T-helper 17 cell (primary cell): ENCODE measurements at regions not wholly inside any gene's neighbourhood (a gene's known extent, or its start where the extent isn't known, plus 50 kb on each side); places are given as distances from the start of the nearest gene placed in this dataset.

Experiments used
- ATAC-seq: fragments of 150-1000 bp; cut with Tn5 transposase; 2 replicates; pipeline ENCODE4 v1.10.0; 2021; ENCODE audit warnings: mild to moderate bottlenecking, moderate library complexity
- DNase-seq, 3 donors: peaks; one replicate each; pipeline versions ENCODE4 v3.0.0 to v3.0.0-alpha.2; 2020 to 2021
- H3K9me3 ChIP-seq: one replicate; pipeline ENCODE4 v1.7.0; 2013; ENCODE audit warnings: low read length, mild to moderate bottlenecking; ENCODE audit not compliant: control insufficient read depth, poor library complexity, severe bottlenecking
- H3K27ac Mint-ChIP-seq: one replicate; pipeline ENCODE4 v1.8.0; 2022; ENCODE audit warnings: mild to moderate bottlenecking, moderate library complexity, mixed read lengths
- H3K27me3 Mint-ChIP-seq: one replicate; pipeline ENCODE4 v1.8.0; 2022; ENCODE audit warnings: mixed read lengths
- H3K36me3 Mint-ChIP-seq: one replicate; pipeline ENCODE4 v1.8.0; 2022; ENCODE audit warnings: low read depth, mixed read lengths
- H3K4me1 Mint-ChIP-seq: one replicate; pipeline ENCODE4 v1.8.0; 2022; ENCODE audit warnings: mild to moderate bottlenecking, mixed read lengths
- H3K4me3 Mint-ChIP-seq: one replicate; pipeline ENCODE4 v1.8.0; 2022; ENCODE audit warnings: mild to moderate bottlenecking, moderate library complexity, mixed read lengths

- H3K4me3 Mint-ChIP-seq: no peak overlapping the region
- DNase-seq (no peak), ATAC-seq (no peak)
- no peak overlapping the region for H3K27ac Mint-ChIP-seq
- no peaks in the 10 kb centered on the region for H3K9me3 ChIP-seq
- H3K36me3 Mint-ChIP-seq: no peaks in the 10 kb centered on the region
- H3K27me3 Mint-ChIP-seq: peaks cover 4% of the 10 kb centered on the region
- H3K4me1 Mint-ChIP-seq: peaks cover 2% of the 10 kb centered on the region
Measured at GRCh38 chr14:34128665-34129064, 177.8 kb upstream of the EGLN3 start.

- Mint-ChIP-seq H3K27ac (no peak overlapping the region), H3K4me1 (peaks cover 4% of the 10 kb centered on the region), H3K36me3 (no peaks in the 10 kb centered on the region), H3K4me3 (no peak overlapping the region), H3K27me3 (no peaks in the 10 kb centered on the region)
- H3K9me3 ChIP-seq: no peaks in the 10 kb centered on the region
- ATAC-seq (no peak), DNase-seq (no peak)
Measured at GRCh38 chr14:34126586-34126985, 175.7 kb upstream of the EGLN3 start.

GRCh38 chr14:34124585-34124984, 173.7 kb upstream of the EGLN3 start:
- H3K4me3 Mint-ChIP-seq: no peak overlapping the region
- peaks cover 2% of the 10 kb centered on the region for H3K36me3 Mint-ChIP-seq
- ATAC-seq: no peak
- peaks cover 10% of the 10 kb centered on the region for H3K4me1 Mint-ChIP-seq
- no peak for DNase-seq
- no peaks in the 10 kb centered on the region for H3K9me3 ChIP-seq
- H3K27ac Mint-ChIP-seq: no peak overlapping the region
- H3K27me3 Mint-ChIP-seq: peaks cover 7% of the 10 kb centered on the region

- ATAC-seq (no peak), DNase-seq (no peak)
- Mint-ChIP-seq H3K36me3 (peaks cover 2% of the 10 kb centered on the region), H3K27ac (no peak overlapping the region), H3K4me1 (peaks cover 8% of the 10 kb centered on the region), H3K4me3 (no peak overlapping the region), H3K27me3 (peaks cover 7% of the 10 kb centered on the region)
- H3K9me3 ChIP-seq: no peaks in the 10 kb centered on the region
Measured at GRCh38 chr14:34122650-34123049, 171.8 kb upstream of the EGLN3 start.

- H3K9me3 ChIP-seq: no peaks in the 10 kb centered on the region
- Mint-ChIP-seq H3K27ac (no peak overlapping the region), H3K4me3 (no peak overlapping the region), H3K36me3 (peaks cover 2% of the 10 kb centered on the region), H3K4me1 (peaks cover 8% of the 10 kb centered on the region), H3K27me3 (peaks cover 7% of the 10 kb centered on the region)
- DNase-seq (no peak), ATAC-seq (no peak)
Measured at GRCh38 chr14:34122081-34122480, 171.2 kb upstream of the EGLN3 start.

GRCh38 chr14:34120185-34120977, 169.5 kb upstream of the EGLN3 start:
- no peak for DNase-seq
- Mint-ChIP-seq H3K4me3 (no peak overlapping the region), H3K27ac (peak overlapping the region; percentile 3), H3K36me3 (peaks cover 2% of the 10 kb centered on the region), H3K27me3 (peaks cover 7% of the 10 kb centered on the region), H3K4me1 (peaks cover 8% of the 10 kb centered on the region)
- no peaks in the 10 kb centered on the region for H3K9me3 ChIP-seq
- ATAC-seq: no peak

GRCh38 chr14:34119107-34119858, 168.4 kb upstream of the EGLN3 start:
- peaks cover 7% of the 10 kb centered on the region for H3K27me3 Mint-ChIP-seq
- H3K9me3 ChIP-seq: no peaks in the 10 kb centered on the region
- H3K27ac Mint-ChIP-seq: no peak overlapping the region
- peaks cover 2% of the 10 kb centered on the region for H3K36me3 Mint-ChIP-seq
- no peak for ATAC-seq
- H3K4me1 Mint-ChIP-seq: peaks cover 8% of the 10 kb centered on the region
- no peak overlapping the region for H3K4me3 Mint-ChIP-seq
- no peak for DNase-seq

GRCh38 chr14:34113991-34114390, 163.1 kb upstream of the EGLN3 start:
- ATAC-seq (no peak), DNase-seq (no peak)
- no peaks in the 10 kb centered on the region for H3K4me1 Mint-ChIP-seq
- H3K36me3 Mint-ChIP-seq: no peaks in the 10 kb centered on the region
- H3K9me3 ChIP-seq: no peaks in the 10 kb centered on the region
- H3K4me3 Mint-ChIP-seq: no peak overlapping the region
- no peak overlapping the region for H3K27ac Mint-ChIP-seq
- H3K27me3 Mint-ChIP-seq: peaks cover 11% of the 10 kb centered on the region

GRCh38 chr14:34113005-34113511, 162.2 kb upstream of the EGLN3 start:
- Mint-ChIP-seq H3K27me3 (peaks cover 11% of the 10 kb centered on the region), H3K4me3 (no peak overlapping the region), H3K36me3 (no peaks in the 10 kb centered on the region), H3K4me1 (no peaks in the 10 kb centered on the region), H3K27ac (no peak overlapping the region)
- ATAC-seq (no peak), DNase-seq (no peak)
- no peaks in the 10 kb centered on the region for H3K9me3 ChIP-seq

GRCh38 chr14:34111953-34112352, 161.1 kb upstream of the EGLN3 start:
- no peaks in the 10 kb centered on the region for H3K9me3 ChIP-seq
- Mint-ChIP-seq H3K4me3 (no peak overlapping the region), H3K36me3 (no peaks in the 10 kb centered on the region), H3K4me1 (no peaks in the 10 kb centered on the region), H3K27ac (no peak overlapping the region), H3K27me3 (peaks cover 11% of the 10 kb centered on the region)
- ATAC-seq (no peak), DNase-seq (no peak)

GRCh38 chr14:34111505-34111904, 160.6 kb upstream of the EGLN3 start:
- Mint-ChIP-seq H3K36me3 (no peaks in the 10 kb centered on the region), H3K4me3 (no peak overlapping the region), H3K27ac (no peak overlapping the region), H3K4me1 (no peaks in the 10 kb centered on the region), H3K27me3 (peaks cover 11% of the 10 kb centered on the region)
- no peak for ATAC-seq
- DNase-seq: no peak
- H3K9me3 ChIP-seq: no peaks in the 10 kb centered on the region

GRCh38 chr14:34110531-34110930, 159.7 kb upstream of the EGLN3 start:
- Mint-ChIP-seq H3K4me3 (no peak overlapping the region), H3K36me3 (no peaks in the 10 kb centered on the region), H3K4me1 (no peaks in the 10 kb centered on the region), H3K27ac (no peak overlapping the region), H3K27me3 (peaks cover 11% of the 10 kb centered on the region)
- H3K9me3 ChIP-seq: no peaks in the 10 kb centered on the region
- DNase-seq: no peak
- no peak for ATAC-seq

GRCh38 chr14:34107441-34107840, 156.6 kb upstream of the EGLN3 start:
- no peak overlapping the region for H3K4me3 Mint-ChIP-seq
- no peaks in the 10 kb centered on the region for H3K36me3 Mint-ChIP-seq
- H3K9me3 ChIP-seq: no peaks in the 10 kb centered on the region
- H3K27ac Mint-ChIP-seq: no peak overlapping the region
- no peaks in the 10 kb centered on the region for H3K27me3 Mint-ChIP-seq
- DNase-seq: no peak
- H3K4me1 Mint-ChIP-seq: no peaks in the 10 kb centered on the region
- ATAC-seq: no peak
